ENCODE measurements at regions not wholly inside any gene's neighbourhood (a gene's known extent, or its start where the extent isn't known, plus 50 kb on each side); places are given as distances from the start of the nearest gene placed in this dataset.

- FAIRE-seq = no peak
- Histone ChIP-seq H2BK120ac (replicated peaks; ENCODE audit: low read depth, low read length) (no peak overlapping the region), H3K79me1 (ENCODE audit: low read depth, low read length) (no peaks in the 10 kb centered on the region), H3K4me3 (ENCODE audit: extremely low read depth in 1 of 4, insufficient read depth in 2 of 4, low read depth in 3 of 4, low read length in 4 of 4) (no peak overlapping the region), H2BK5ac (ENCODE audit: low read depth, low read length) (no peak overlapping the region), H2AFZ (ENCODE audit: low read length) (no peak overlapping the region), H2AK5ac (ENCODE audit: low read depth, low read length) (no peak overlapping the region), H3K18ac (ENCODE audit: extremely low read depth, low read length) (no peak overlapping the region), H3K56ac (replicated peaks; ENCODE audit: insufficient read length, low read depth, low read length) (no peak overlapping the region), H3K4me2 (ENCODE audit: insufficient read depth in 1 of 2, low read depth in 2 of 2, low read length in 2 of 2) (no peak overlapping the region), H2BK12ac (ENCODE audit: low read depth, low read length) (no peak overlapping the region), H4K8ac (ENCODE audit: extremely low read depth, insufficient read depth, low read length) (no peak overlapping the region), H3K27ac (ENCODE audit: low read depth, low read length) (no peak overlapping the region), H3K4ac (replicated peaks; ENCODE audit: insufficient read length, low read depth, low read length) (no peak overlapping the region), H3K14ac (ENCODE audit: insufficient read length) (no peak overlapping the region), H4K20me1 (replicated peaks in 1 of 2; ENCODE audit: control insufficient read depth in 1 of 2, insufficient read depth in 2 of 2, low read length in 2 of 2) (no peaks in the 10 kb centered on the region), H3K23me2 (ENCODE audit: low read depth, low read length) (no peaks in the 10 kb centered on the region), H3K23ac (ENCODE audit: insufficient read length) (no peak overlapping the region), H3K79me2 (ENCODE audit: control insufficient read depth in 1 of 2, insufficient read depth in 2 of 2, low read length in 2 of 2) (no peaks in the 10 kb centered on the region), H2BK15ac (ENCODE audit: low read length) (no peak overlapping the region), H3K9ac (replicated peaks in 1 of 4; ENCODE audit: extremely low read depth in 1 of 4, low read depth in 3 of 4, low read length in 3 of 4) (no peak overlapping the region; a peak in 1 of 7 replicates), H3K27me3 (replicated peaks in 1 of 4; ENCODE audit: control insufficient read depth in 3 of 4, extremely low read depth in 1 of 4, insufficient read depth in 3 of 4, low read length in 3 of 4) (no peaks in the 10 kb centered on the region), H3K36me3 (ENCODE audit: control insufficient read depth in 2 of 4, insufficient read depth in 4 of 4, low read length in 3 of 4) (no peaks in the 10 kb centered on the region), H4K5ac (ENCODE audit: insufficient read length, low read depth, low read length) (no peak overlapping the region), H3K4me1 (replicated peaks in 1 of 4; ENCODE audit: control insufficient read depth in 3 of 4, insufficient read depth in 4 of 4, low read length in 3 of 4) (peaks cover 0 to 5% (median under 1%) of the 10 kb centered on the region in 4 experiments; a peak in 1 of 7 replicates), H2BK20ac (ENCODE audit: low read length) (no peak overlapping the region), H3K9me3 (ENCODE audit: insufficient read depth in 2 of 2, low read depth in 1 of 2, low read length in 1 of 2) (no peaks in the 10 kb centered on the region), H4K91ac (replicated peaks; ENCODE audit: insufficient read length, low read length) (no peak overlapping the region)
- POLR2A ChIA-PET (ENCODE audit: partially characterized antibody) = no interaction called here
- CTCF ChIA-PET (ENCODE audit: partially characterized antibody) = no interaction called here
- 78% methylated on average over 5 of the region's 5 CpGs; no CpG with 5 or more reads in 1 of the 2 experiments for WGBS, 2 experiments (ENCODE audit: extremely low coverage in 1 of 2, insufficient coverage in 1 of 2, insufficient read length in 1 of 2, insufficient replicate concordance in 2 of 2, low coverage in 1 of 2, low lambda C conversion rate in 2 of 2, missing lambda C conversion rate in 1 of 2)
- DNase-seq (ENCODE audit: low read depth in 1 of 2, low spot score in 2 of 2) = no peak
- TF ChIP-seq EP300 (IDR thresholded peaks at IDR 0.05; ENCODE audit: borderline replicate concordance in 1 of 2, low read depth in 2 of 2, low read length in 2 of 2) (no peak), ATF3 (IDR thresholded peaks at IDR 0.05; ENCODE audit: insufficient read depth, low read depth, low read length) (no peak), HDAC2 (IDR thresholded peaks at IDR 0.05; ENCODE audit: borderline replicate concordance in 1 of 2, low read depth in 2 of 2, low read length in 2 of 2) (no peak), CEBPB (IDR thresholded peaks at IDR 0.05; ENCODE audit: low read depth, low read length) (no peak), MAFK (IDR thresholded peaks at IDR 0.05; ENCODE audit: low read depth, low read length) (no peak), SP2 (IDR thresholded peaks at IDR 0.05; ENCODE audit: low read length) (no peak), RAD21 (IDR thresholded peaks at IDR 0.05 in 1 of 2, conservative IDR thresholded peaks at IDR 0.05 in 1 of 2; ENCODE audit: low read depth in 2 of 2, low read length in 2 of 2) (no peak), CHD1 (IDR thresholded peaks at IDR 0.05; ENCODE audit: low read depth, low read length) (no peak), POLR2AphosphoS5 (IDR thresholded peaks at IDR 0.05; ENCODE audit: low read depth, low read length) (no peak), SUZ12 (IDR thresholded peaks at IDR 0.05; ENCODE audit: low read length) (no peak), SIRT6 (IDR thresholded peaks at IDR 0.05; ENCODE audit: low read length) (no peak), GTF2F1 (IDR thresholded peaks at IDR 0.05; ENCODE audit: borderline replicate concordance, low read depth, low read length) (no peak)
Observed at GRCh38 chr4:154160519-154161301, 330.9 kb downstream of the DCHS2 start.

Data from H1 (cell line).